Tibial nerve (tissue), 4 donors: ENCODE measurements at regions not wholly inside any gene's neighbourhood (a gene's known extent, or its start where the extent isn't known, plus 50 kb on each side); places are given as distances from the start of the nearest gene placed in this dataset.
A peak's percentile ranks its signal among the peaks of the same experiment; 100 is the strongest.
"Not testable (repeated sequence)": the region's sequence is repeated elsewhere in the genome, so short reads cannot be mapped to it uniquely, and the experiment has no call there.

Source experiments
- DNase-seq, 2 donors: peaks; one replicate each; pipeline ENCODE4 v3.0.0-alpha.2; 2019; ENCODE audit warnings: low spot score in 2 of 2
- H3K27ac ChIP-seq, 4 donors: fragments of 200-600 bp; sonication (generic) in 3 of 4; one replicate each; pipeline ENCODE4 v1.5.1; 2017 to 2019; ENCODE audit warnings: mild to moderate bottlenecking in 1 of 4
- H3K27me3 ChIP-seq, 2 donors: fragments of 200-600 bp; sonication (generic) in 1 of 2; one replicate each; pipeline versions ENCODE4 v1.5.1 to v1.6.0; 2017 to 2019
- H3K36me3 ChIP-seq, 3 donors: fragments of 200-600 bp; sonication (generic); one replicate each; pipeline ENCODE4 v1.5.1; 2018 to 2019
- H3K4me1 ChIP-seq, 4 donors: fragments of 200-600 bp; sonication (generic) in 3 of 4; one replicate each; pipeline ENCODE4 v1.5.1; 2017 to 2019
- H3K4me3 ChIP-seq, 4 donors: fragments of 200-600 bp; sonication (generic) in 3 of 4; one replicate each; pipeline ENCODE4 v1.5.1; 2017 to 2019; ENCODE audit warnings: mild to moderate bottlenecking in 1 of 4, moderate library complexity in 1 of 4
- H3K9me3 ChIP-seq, 4 donors: fragments of 200-600 bp; sonication (generic) in 3 of 4; one replicate each; pipeline ENCODE4 v1.5.1; 2017 to 2019
- EP300 ChIP-seq, 2 donors: sonication (generic); formaldehyde crosslinking; IDR thresholded peaks; one replicate each; pipeline ENCODE4 v1.6.1; 2017; ENCODE audit warnings: antibody characterized with exemption in 2 of 2, mild to moderate bottlenecking in 1 of 2
- POLR2A ChIP-seq, 2 donors: fragments of 450-650 bp; IDR thresholded peaks; one replicate each; pipeline ENCODE4 v1.6.1; 2017; ENCODE audit warnings: antibody characterized with exemption in 2 of 2, mild to moderate bottlenecking in 2 of 2, moderate library complexity in 2 of 2
- WGBS, 2 donors: methylation state at CpG; one replicate each; pipeline ENCODE4 v1.1.5; 2018; 5-methylcytosine and 5-hydroxymethylcytosine counted together
- TF ChIP-seq, protein P1 (sequence below), 5 experiments: fragments of 200-600 bp in 3 of 5; fragments of 450-650 bp in 2 of 5; sonication (generic) in 3 of 5; IDR thresholded peaks; one replicate each; pipeline ENCODE4 v1.5.1; 2016 to 2019; ENCODE audit warnings: antibody characterized with exemption in 5 of 5, mild to moderate bottlenecking in 3 of 5, moderate library complexity in 2 of 5

DNA sequence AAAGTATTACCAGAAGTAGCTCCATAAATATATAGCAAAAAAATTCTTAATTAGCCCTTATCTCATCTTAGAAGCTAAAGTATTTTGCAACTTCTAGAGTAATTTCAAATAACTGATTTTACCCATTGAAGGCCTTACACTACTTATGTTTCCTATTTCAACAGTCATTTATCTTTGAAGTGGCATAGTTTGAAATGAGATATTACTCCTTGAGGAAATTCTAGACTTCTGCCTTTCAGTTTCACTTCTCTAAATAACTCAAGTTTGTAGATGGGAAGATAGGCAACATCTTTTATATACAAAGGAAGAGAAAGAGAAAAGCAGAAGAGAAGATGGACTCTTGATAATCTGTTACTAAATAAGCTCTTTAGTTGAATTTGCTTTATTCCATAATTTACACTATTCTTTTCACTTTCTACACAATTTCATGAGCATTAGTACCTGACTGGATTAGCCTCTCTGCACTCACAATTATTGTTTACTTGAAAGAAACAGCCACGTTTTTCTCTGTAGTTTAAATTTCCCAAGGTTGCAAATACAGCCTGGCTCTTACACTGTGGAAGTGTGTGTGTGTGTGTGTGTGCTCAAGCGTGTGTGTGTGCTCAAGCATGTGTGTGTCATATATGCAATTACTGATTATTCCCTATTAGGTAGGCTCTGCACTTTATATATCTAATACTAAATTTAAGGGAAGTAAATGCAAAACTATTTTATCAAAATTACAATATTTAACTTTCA is 60.6 kb upstream of the EMB start:
- 53 to 65% methylated on average over 2 of the region's 2 CpGs for WGBS, 2 donors
- TF ChIP-seq EP300 (IDR thresholded peaks at IDR 0.05) (no peak), POLR2A (IDR thresholded peaks at IDR 0.05) (no peak)
- TF ChIP-seq, protein P1, sequence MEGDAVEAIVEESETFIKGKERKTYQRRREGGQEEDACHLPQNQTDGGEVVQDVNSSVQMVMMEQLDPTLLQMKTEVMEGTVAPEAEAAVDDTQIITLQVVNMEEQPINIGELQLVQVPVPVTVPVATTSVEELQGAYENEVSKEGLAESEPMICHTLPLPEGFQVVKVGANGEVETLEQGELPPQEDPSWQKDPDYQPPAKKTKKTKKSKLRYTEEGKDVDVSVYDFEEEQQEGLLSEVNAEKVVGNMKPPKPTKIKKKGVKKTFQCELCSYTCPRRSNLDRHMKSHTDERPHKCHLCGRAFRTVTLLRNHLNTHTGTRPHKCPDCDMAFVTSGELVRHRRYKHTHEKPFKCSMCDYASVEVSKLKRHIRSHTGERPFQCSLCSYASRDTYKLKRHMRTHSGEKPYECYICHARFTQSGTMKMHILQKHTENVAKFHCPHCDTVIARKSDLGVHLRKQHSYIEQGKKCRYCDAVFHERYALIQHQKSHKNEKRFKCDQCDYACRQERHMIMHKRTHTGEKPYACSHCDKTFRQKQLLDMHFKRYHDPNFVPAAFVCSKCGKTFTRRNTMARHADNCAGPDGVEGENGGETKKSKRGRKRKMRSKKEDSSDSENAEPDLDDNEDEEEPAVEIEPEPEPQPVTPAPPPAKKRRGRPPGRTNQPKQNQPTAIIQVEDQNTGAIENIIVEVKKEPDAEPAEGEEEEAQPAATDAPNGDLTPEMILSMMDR (IDR thresholded peaks at IDR 0.05), result no peak
- Histone ChIP-seq H3K27ac (no peak overlapping the region), H3K4me3 (no peak overlapping the region), H3K4me1 (no peaks in the 10 kb centered on the region), H3K9me3 (peaks cover 0 to 3% (median 0%) of the 10 kb centered on the region in 4 donors), H3K27me3 (no peaks in the 10 kb centered on the region), H3K36me3 (no peaks in the 10 kb centered on the region)
- DNase-seq, result no peak

DNA sequence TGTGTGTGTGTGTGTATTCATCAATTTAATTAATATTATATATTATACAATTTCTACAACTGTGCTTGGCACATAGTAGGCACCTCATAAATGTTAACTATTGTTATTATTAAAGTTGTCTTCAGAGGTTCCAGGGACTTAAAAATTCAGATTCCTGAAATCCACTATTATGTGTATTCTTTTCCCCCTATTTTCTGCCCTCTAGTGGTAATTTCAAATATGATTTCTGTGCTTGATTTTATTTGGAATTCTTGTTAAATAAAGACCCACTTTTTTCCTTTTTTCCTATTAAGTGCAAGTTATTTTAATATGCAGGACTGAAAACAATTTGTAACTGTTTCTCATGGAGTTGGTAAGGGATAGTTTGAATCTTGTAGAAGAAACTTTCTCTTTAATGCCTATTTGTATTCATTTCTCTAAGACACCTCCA is 72.0 kb upstream of the EMB start:
- not testable (repeated sequence) for DNase-seq, H3K36me3 ChIP-seq, H3K27ac ChIP-seq, H3K9me3 ChIP-seq, H3K27me3 ChIP-seq, H3K4me3 ChIP-seq, H3K4me1 ChIP-seq
- TF ChIP-seq, protein P1 (IDR thresholded peaks at IDR 0.05), result peak in 2 of 5 experiments; percentile 34 to 35

DNA sequence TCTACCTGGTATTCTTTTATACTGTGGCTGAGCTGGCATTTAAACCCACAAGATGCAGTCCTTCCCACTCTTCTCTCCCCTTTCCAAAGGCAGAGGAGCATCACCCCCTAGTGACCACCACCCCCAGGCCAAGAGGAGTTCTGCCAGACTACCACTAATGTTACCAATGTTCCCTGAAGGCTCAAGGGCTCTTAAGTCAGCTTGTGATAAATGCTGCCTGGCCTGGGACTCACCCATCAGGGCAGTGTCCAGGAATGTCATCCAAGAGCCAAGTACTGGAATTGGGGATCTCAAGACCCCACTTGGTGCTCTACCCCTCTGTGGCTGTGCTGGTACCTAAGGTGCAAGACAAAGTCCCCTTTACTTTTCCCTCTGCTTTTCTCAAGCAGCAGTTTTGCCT is 80.0 kb upstream of the EMB start:
- not testable (repeated sequence) for H3K4me3 ChIP-seq, DNase-seq, H3K9me3 ChIP-seq, H3K36me3 ChIP-seq, H3K27ac ChIP-seq, H3K4me1 ChIP-seq, H3K27me3 ChIP-seq

DNA sequence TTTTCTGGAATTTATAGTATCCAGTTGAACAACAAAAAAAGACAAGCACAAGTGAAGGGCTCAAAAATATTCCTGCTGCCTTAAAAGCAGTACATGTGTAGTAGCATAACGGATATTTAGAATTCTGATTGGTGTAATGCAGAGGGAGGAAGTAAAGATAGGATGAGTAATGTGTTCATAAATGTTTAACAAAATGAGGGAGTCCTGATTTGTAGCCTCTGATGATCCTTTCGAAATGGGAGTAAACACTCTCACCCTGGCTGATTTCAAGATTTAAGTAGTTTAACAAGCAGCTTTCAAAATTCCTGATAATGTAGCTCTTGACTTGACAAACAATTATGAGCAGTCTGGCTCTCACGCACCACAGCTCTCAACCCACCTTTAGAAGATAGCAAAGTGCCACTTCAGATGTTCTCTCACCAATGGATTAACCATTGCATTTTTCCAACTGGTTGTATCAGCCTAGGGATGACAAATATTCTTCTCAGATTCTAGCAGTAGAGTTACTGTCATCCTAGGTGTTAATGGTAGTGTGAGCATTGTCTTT is 86.5 kb upstream of the EMB start:
- H3K4me1 ChIP-seq, H3K27ac ChIP-seq, H3K27me3 ChIP-seq, H3K9me3 ChIP-seq, H3K36me3 ChIP-seq, H3K4me3 ChIP-seq, DNase-seq: not testable (repeated sequence)
- 80 to 83% methylated on average over 3 of the region's 3 CpGs for WGBS, 2 donors

DNA sequence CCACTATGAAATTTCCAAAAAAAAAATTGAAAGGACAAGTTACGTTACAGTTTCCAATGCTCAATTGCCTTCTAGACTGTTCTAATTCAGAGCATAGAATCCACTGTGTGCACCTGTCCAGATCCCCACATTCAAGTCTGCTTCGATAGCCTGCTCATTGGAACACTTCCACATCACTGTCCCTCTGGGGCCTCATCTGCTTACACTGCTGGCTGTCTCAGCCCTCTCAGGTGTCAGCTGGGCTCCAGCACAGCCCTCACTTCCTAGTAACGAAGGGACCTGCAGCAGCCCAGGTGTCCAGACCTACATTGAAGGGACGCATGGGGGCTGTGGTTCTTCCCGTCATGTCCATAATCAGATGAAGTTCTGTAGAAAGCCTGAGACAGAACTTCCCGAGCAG is 94.3 kb upstream of the EMB start:
- Histone ChIP-seq H3K4me1 (no peaks in the 10 kb centered on the region), H3K27ac (no peak overlapping the region), H3K9me3 (no peaks in the 10 kb centered on the region), H3K27me3 (no peaks in the 10 kb centered on the region), H3K4me3 (no peak overlapping the region), H3K36me3 (no peaks in the 10 kb centered on the region)
- no peak for DNase-seq
- TF ChIP-seq EP300 (IDR thresholded peaks at IDR 0.05) (no peak), POLR2A (IDR thresholded peaks at IDR 0.05) (no peak)
- TF ChIP-seq, protein P1 (IDR thresholded peaks at IDR 0.05), result no peak
- WGBS, 2 donors, result 79 to 81% methylated on average over 6 of the region's 6 CpGs

DNA sequence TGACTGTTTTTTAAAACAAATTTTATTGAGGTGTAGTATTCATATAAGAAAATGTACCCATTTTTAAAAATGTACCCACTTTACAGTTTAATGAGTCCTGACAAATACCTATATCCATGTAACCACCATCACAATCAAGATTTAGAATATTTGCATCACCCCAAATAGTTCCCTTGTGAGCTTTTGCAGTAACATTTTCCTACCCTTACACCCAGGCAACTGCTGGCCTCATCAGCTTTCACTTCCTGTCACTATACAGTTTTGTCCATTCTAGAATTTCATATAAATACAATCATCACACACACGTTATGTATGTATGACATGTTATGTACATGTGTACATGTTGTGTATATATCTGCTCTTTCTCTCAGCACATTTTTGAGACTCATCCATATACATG is 96.4 kb upstream of the EMB start:
- 60 to 67% methylated on average over 1 of the region's 1 CpG for WGBS, 2 donors
- H3K36me3 ChIP-seq, H3K4me3 ChIP-seq, H3K9me3 ChIP-seq, H3K27me3 ChIP-seq, DNase-seq, H3K4me1 ChIP-seq, H3K27ac ChIP-seq: not testable (repeated sequence)

DNA sequence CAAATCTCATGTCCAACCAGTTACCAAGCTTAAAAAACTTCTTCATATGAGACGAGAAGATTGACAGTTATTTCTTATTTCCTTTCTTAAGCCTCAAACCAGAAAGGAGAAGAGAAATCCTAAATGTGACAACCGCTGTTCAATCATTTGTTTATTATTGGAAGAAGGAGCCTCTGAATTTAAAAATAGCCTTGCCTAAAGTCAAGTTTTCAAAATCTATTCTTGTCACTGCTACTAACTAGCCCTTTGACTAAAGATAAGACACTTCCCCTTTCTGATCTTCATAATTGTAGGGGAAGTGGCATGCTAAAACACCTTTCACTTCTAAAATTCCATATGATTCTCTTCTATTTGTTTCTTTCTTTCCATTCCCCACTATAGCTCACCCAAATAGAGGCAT is 106.2 kb upstream of the EMB start:
- no peaks in the 10 kb centered on the region for H3K27me3 ChIP-seq
- peaks cover 0 to 9% (median 0%) of the 10 kb centered on the region in 4 donors for H3K9me3 ChIP-seq
- no peak for DNase-seq
- H3K27ac ChIP-seq, result no peak overlapping the region
- H3K4me3 ChIP-seq, result no peak overlapping the region
- WGBS, 2 donors, result 81 to 87% methylated on average over 2 of the region's 2 CpGs
- no peak for TF ChIP-seq POLR2A (IDR thresholded peaks at IDR 0.05)
- TF ChIP-seq EP300 (IDR thresholded peaks at IDR 0.05), result no peak
- TF ChIP-seq, protein P1 (IDR thresholded peaks at IDR 0.05), result no peak
- H3K4me1 ChIP-seq, result no peaks in the 10 kb centered on the region
- H3K36me3 ChIP-seq, result no peaks in the 10 kb centered on the region
